ENCODE measurements at regions not wholly inside any gene's neighbourhood (a gene's known extent, or its start where the extent isn't known, plus 50 kb on each side); places are given as distances from the start of the nearest gene placed in this dataset.
"Not testable (repeated sequence)": the region's sequence is repeated elsewhere in the genome, so short reads cannot be mapped to it uniquely, and the experiment has no call there.

GRCh38 chr5:42242881-42243485 is 180.3 kb upstream of the GHR start:
- DNase-seq: no peak

GRCh38 chr5:42252306-42252705 is 170.9 kb upstream of the GHR start:
- no peak for DNase-seq

- not testable (repeated sequence) for DNase-seq
Observed at GRCh38 chr5:42259914-42260313, 163.3 kb upstream of the GHR start.

DNA sequence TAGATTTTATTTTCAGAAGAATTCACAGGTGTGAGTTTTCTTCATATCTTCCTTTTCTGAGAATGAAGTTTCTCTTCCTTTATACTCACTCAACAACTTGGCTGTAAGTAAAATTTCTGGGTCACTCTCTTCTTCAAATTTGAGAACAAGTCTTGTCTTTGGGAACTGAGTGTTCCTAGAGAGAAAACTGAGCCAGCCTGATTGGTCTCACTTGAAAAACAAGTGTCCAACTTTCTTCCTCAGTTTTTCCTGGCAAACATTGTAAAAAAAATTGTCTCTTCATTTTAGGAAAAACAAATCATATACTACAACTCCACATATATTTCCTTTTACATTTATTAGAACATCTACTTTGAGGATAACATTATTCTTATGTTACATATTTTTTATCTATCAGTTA is 156.1 kb upstream of the GHR start:
- DNase-seq: no peak

DNA sequence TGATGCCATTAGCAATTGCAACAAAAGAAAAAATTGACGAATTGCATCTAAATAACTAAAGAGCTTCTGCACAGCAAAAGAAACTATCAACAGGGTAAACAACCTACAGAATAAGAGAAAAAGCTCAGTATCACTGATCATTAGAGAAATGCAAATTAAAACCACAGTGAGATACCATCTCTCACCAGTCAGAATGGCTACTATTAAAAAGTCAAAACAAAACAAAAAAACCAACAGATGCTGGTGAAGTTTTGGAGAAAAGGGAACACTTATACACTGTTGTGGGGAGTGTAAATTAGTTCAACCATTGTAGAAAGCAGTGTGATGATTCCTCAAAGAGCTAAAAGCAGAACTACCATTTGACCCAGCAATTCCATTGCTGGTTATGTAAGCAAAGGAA is 155.1 kb upstream of the GHR start:
- not testable (repeated sequence) for DNase-seq

GRCh38 chr5:42268630-42269029 is 154.6 kb upstream of the GHR start:
- DNase-seq: no peak

- DNase-seq: no peak
Observed at GRCh38 chr5:42270771-42271170, 152.5 kb upstream of the GHR start.

- no peak for DNase-seq
Observed at GRCh38 chr5:42274913-42275312, 148.3 kb upstream of the GHR start.

DNA sequence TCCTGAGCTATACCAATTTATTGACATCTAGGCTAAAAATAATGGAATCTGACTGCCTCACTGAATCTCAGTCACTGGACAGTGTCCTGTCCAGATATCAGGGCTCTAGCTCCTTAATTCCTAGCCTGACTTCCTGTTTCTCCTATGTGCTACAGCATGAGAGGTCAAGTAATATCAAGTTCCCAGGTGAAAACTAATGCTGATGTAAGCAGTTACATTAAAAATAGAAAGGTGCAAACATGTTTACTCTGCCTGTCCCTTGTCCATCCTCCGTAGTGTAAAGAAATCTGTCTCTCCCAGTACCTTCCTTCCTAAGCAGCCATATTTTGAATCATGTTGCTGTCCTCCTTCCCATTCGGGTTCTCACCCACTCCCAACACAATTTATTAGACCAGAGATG is 145.9 kb upstream of the GHR start:
- DNase-seq: no peak

DNA sequence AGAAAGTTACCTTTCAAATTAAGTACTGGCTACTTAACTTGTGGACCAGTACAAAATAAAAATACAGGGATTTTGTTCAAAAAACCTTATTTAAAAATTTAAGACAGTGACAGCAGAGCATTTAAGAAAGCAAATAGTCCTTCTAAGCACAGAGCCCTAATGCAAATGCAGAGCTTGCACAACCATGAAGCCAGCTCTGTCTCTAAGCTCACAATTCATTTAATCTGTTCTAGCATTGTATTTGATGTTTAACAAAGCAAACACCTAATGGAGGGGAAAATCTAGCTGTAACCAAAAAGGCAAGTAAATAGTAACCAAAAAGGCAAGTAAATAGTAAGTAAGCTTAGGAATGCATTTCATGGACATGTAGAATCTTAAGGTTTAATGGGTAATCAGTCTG is 138.7 kb upstream of the GHR start:
- no peak for DNase-seq

GRCh38 chr5:42285230-42285629 is 138.0 kb upstream of the GHR start:
- DNase-seq: no peak

DNA sequence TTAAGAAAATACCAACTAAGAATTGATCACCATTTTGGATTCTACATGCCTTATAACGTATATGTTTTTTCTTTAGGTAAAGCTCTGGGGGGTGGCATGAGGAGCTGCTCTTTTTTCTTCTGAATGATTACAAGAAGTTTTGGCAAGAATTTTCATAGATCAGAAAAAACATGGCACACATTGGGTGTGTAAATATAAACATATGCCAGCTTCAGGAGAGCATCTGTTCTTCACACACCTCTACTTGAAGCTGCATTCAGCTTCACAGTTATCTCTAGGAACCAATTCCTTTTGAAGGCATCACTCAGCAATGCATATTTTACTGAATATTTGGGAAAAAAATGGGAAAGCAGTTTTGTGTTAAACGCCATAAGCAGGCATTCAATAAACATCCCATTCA is 122.7 kb upstream of the GHR start:
- no peak for DNase-seq

DNA sequence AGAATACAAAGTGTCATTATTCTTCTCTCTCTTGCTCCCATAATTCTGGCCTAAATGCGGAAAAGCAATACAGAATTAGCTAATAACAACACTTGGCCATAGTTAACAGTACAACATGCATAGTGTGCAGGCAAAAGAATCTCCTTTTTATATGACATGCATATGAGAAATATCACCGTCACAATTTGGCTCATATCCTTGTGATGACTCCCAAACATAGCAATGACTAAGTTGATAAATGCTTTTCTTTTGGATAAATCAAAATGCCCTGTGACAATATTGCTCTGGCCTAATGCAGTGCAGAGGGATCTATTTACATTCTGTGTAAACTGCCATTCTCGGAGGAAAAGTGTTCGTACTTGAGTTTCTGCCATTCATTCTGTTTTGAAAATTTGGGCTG is 121.9 kb upstream of the GHR start:
- DNase-seq: no peak

DNA sequence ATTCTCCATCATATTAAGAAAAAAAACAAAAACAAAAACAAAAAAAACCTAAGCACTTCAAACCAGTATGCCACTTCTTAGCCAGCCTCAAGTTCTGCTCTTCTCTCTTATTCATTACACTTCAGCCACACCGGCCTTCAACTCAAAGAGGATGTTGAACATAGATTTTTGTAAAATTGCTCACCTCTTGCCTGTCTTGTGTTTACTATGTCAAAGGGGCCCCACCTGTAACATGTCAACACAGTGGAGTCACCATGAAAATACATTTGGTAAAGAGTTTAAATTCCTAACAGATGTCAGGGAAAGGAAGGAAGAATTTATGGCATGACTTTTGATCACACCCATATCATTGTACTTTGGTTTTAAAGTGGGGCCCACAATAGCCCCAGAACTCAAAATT is 121.1 kb upstream of the GHR start:
- DNase-seq: no peak

DNA sequence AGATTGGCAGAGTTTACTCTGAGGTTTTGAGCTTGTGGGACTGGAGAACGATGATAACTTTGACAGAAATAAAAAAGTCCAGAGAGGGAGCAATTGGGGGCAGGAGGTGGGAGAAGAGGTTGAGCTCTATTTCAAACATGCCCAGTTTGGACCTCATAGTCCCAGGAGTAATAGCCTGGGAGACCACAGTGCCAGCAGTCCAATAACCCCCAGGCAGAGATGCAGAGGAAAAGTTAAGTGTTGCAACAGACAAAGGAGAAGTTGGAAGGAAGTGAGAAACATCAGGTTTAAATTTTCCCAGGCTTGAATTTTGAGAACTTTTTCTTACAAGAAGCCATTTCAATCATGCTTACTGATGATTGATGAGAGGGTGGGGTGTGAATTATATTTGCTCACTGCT is 117.0 kb upstream of the GHR start:
- no peak for DNase-seq

GRCh38 chr5:42309865-42310264 is 113.4 kb upstream of the GHR start:
- DNase-seq: no peak

- DNase-seq: no peak
Observed at GRCh38 chr5:42315214-42315613, 108.0 kb upstream of the GHR start.

DNA sequence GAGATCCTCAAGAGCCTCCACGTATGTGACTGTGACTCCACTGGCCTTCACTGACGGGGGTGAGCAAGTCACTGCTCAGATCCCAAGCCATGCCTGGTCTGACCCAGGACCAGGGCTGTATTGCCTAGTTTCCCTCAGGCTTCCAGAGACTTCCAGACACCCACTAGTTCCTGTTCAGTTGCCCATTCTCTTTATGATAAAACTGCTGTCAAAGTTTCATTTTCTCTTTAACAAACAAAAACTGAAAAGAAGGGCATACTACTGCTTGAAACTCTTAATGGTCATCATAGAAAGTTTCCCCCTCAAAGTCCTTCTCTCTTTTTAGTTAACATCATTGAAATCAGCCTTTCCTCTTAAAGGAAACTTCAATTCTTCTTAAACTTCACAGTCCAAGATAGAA is 105.7 kb upstream of the GHR start:
- no peak for DNase-seq

- DNase-seq: not testable (repeated sequence)
Observed at GRCh38 chr5:42319546-42319945, 103.7 kb upstream of the GHR start.

DNA sequence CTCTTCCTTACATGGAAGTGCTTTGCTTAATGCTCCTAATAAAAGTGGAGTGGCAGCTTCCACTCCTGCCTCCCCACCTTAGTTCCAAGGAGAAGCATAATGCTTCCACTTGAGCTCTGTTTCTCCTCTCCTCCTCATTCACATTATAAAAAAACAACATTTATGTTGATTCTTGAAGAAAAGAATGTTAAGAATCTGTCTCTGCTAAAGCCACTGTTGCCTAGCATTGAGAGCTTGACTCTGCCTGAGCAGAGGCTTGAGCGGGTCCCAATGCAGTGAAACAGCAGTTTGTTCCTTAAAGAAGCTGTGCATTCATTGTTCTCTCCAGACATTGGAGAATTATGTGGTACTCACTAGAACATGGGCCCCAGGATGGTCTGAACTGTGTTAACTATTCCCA is 101.5 kb upstream of the GHR start:
- DNase-seq: no peak

DNA sequence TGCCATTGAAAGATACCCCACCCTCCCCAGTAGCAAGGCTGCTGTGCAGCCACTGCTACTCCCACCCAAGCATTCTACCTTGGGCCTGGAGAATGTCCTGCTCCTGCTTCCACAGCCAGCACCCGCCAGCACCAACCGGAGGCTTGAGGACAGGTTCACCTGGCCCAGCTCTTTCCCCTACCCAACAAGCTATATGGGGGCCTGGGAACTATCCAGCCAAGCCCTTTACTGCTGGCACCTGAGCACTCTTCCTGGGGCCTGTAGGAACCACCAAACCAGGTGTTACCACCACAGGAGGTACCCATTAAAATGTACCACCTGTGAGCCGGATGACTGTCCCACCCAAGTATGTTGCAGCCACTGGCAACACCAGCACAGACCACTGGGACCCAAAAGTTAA is 86.1 kb upstream of the GHR start:
- DNase-seq: no peak

GRCh38 chr5:42337607-42338006 is 85.6 kb upstream of the GHR start:
- DNase-seq: no peak

DNA sequence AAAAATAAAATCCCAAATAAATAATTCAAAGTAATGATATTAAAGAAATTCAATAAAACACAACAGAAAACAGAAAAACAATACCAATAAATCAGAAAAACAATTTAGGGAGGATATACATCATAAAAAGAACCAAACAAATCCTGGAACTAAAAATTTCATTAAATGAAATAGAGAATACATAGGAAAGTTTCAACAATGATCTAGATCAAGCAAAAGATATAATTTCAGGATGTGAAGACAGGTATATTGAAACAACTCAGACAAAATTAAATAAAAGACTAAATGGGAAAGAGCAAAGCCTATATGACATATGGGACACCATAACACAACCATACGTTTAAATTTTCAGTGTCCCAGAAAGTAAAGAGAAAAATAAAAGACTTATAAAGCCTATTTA is 85.1 kb upstream of the GHR start:
- DNase-seq: no peak

DNA sequence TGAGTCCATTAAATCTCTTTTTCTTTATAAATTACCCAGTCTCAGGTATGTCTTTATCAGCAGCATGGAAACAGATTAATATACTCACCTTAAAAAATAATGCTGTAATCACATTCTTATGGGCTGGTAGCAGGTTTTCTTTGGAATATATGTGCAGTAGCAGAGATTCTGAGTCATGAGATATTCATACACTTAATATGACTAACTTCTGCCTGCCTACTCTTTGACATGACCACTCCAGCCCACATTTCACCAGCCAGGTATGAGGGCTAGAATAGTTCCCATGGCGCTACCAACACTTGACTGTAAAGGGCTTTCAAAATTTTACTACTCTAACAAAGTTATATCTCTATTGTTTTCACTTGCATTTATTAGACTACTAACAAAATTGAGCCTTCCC is 74.1 kb upstream of the GHR start:
- DNase-seq: no peak

DNA sequence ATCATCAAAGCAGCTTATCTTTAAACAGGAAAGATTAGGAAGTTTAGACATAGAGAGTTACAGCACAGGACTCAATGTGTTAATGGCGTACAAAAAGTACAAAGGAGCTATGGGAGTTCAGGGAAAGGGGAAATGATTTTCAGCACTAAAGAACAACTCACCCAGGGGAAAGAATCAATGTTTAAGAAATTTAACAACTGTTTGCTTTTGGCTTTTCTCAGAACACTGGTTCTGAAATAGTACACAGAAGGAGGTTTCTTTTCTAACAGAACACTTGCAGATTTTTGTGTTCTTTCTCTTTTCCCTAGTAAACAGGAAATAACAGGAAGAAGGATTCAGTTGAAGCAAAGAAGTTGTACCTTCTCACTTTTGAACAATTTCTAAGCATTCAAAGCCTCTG is 71.3 kb upstream of the GHR start:
- no peak for DNase-seq

DNA sequence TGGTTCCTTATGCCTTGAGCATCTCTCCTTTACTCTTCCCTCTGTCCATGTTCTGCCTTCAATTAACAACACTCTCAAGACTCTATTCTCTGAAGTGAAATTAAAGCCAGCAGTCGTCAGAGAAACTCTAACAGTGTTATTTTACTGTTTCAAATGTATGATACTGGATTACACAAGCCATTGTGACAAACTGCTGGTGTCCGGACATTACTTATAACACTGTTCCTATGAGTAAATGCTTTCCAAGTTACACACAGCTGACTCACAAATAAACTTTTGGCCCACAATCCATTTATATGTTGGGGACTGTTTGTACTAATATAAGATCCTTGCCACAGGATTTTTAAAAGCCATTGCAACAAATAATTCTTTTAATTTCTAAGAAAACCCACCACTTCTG is 63.2 kb upstream of the GHR start:
- DNase-seq: no peak

Data from stimulated activated naive CD4-positive, alpha-beta T cell (primary cell).